ENCODE measurements at regions not wholly inside any gene's neighbourhood (a gene's known extent, or its start where the extent isn't known, plus 50 kb on each side); places are given as distances from the start of the nearest gene placed in this dataset.

GRCh38 chr12:127149226-127149964 lies 1117.6 kb upstream of the TMEM132C start:
- peaks cover 42 to 44% of the 10 kb centered on the region in 2 experiments for H3K4me1 Mint-ChIP-seq
- Histone ChIP-seq H4K20me1 (ENCODE audit: control insufficient read depth, insufficient read depth, insufficient read length) (no peaks in the 10 kb centered on the region), H4K5ac (ENCODE audit: insufficient read length, low read depth, low read length) (no peak overlapping the region), H3K27me3 (ENCODE audit: insufficient read depth, low read length) (no peaks in the 10 kb centered on the region), H4K91ac (ENCODE audit: insufficient read length, low read depth, low read length) (no peak overlapping the region), H3K9ac (ENCODE audit: extremely low read depth, insufficient read length, low read length) (no peak overlapping the region), H2BK12ac (ENCODE audit: insufficient read length, low read depth, low read length) (no peak overlapping the region), H2BK15ac (ENCODE audit: low read depth, low read length) (no peak overlapping the region), H3K23ac (ENCODE audit: insufficient read length, low read depth, low read length) (no peak overlapping the region), H3K4me2 (ENCODE audit: insufficient read depth, insufficient read length, low read length) (no peak overlapping the region), H2BK20ac (ENCODE audit: low read depth, low read length, poor library complexity, severe bottlenecking) (no peak overlapping the region), H3T11ph (ENCODE audit: low read length) (no peak overlapping the region), H2AK5ac (ENCODE audit: insufficient read length, low read length) (no peak overlapping the region), H2BK5ac (ENCODE audit: insufficient read length, low read length) (no peak overlapping the region), H3K23me2 (ENCODE audit: insufficient read length, low read depth, low read length, poor library complexity, severe bottlenecking) (no peaks in the 10 kb centered on the region), H2AFZ (ENCODE audit: low read length) (no peak overlapping the region), H3K56ac (ENCODE audit: insufficient read length, low read depth, low read length) (no peak overlapping the region), H3K4ac (ENCODE audit: low read depth, low read length) (no peak overlapping the region), H3K79me1 (ENCODE audit: insufficient read depth, low read depth, low read length, poor library complexity, severe bottlenecking) (no peaks in the 10 kb centered on the region), H4K8ac (replicated peaks; ENCODE audit: insufficient read length, low read depth, low read length) (no peak overlapping the region), H3K9me3 (ENCODE audit: control insufficient read depth, low read depth, low read length) (no peaks in the 10 kb centered on the region), H3K14ac (ENCODE audit: insufficient read depth, low read length) (no peak overlapping the region), H3K27ac (ENCODE audit: insufficient read length, low read depth, low read length) (no peak overlapping the region), H3K18ac (ENCODE audit: insufficient read length, low read depth, low read length) (no peak overlapping the region), H2BK120ac (ENCODE audit: low read depth, low read length, poor library complexity, severe bottlenecking) (no peak overlapping the region), H3K4me1 (ENCODE audit: insufficient read depth, low read length) (peaks cover 9% of the 10 kb centered on the region; the same call in 1 of the 2 replicates), H3K79me2 (ENCODE audit: insufficient read depth, low read length) (no peaks in the 10 kb centered on the region)
- H3K9me3 Mint-ChIP-seq = peaks cover 7 to 9% of the 10 kb centered on the region in 2 experiments; a peak in 3 of 5 replicates
- no peak for TF ChIP-seq CTCF (conservative IDR thresholded peaks at IDR 0.05)
- WGBS (ENCODE audit: extremely low coverage, insufficient read length, low lambda C conversion rate) = no CpG with 5 or more reads among the region's 2 CpGs
- peaks cover 0 to 3% (median 0%) of the 10 kb centered on the region in 3 experiments; a peak in 4 of 7 replicates for H3K36me3 Mint-ChIP-seq (ENCODE audit: insufficient read depth in 1 of 3, low read depth in 3 of 3)
- H3K27ac Mint-ChIP-seq = no peak overlapping the region
- no peaks in the 10 kb centered on the region for H3K27me3 Mint-ChIP-seq (ENCODE audit: low read depth)
- DNase-seq = no peak
- H3K4me3 Mint-ChIP-seq = no peak overlapping the region

Measured in H9 (cell line).